Activated CD8-positive, alpha-beta memory T cell treated with anti-CD3 and anti-CD28 coated beads for 36 hours (primary cell): ENCODE measurements at regions not wholly inside any gene's neighbourhood (a gene's known extent, or its start where the extent isn't known, plus 50 kb on each side); places are given as distances from the start of the nearest gene placed in this dataset.

Experiments
- CTCF ChIA-PET: fragments of 350-600 bp; sonication (Branson Sonifier 250); formaldehyde crosslinking; loops from one replicate; lab custom pipeline; 2021; ENCODE audit warnings: antibody characterized with exemption; lab: Charles Lee
- POLR2A ChIA-PET: fragments of 350-600 bp; sonication (Branson Sonifier 250); formaldehyde crosslinking; loops from one replicate; lab custom pipeline; 2021; ENCODE audit warnings: antibody characterized with exemption; lab: Charles Lee

DNA sequence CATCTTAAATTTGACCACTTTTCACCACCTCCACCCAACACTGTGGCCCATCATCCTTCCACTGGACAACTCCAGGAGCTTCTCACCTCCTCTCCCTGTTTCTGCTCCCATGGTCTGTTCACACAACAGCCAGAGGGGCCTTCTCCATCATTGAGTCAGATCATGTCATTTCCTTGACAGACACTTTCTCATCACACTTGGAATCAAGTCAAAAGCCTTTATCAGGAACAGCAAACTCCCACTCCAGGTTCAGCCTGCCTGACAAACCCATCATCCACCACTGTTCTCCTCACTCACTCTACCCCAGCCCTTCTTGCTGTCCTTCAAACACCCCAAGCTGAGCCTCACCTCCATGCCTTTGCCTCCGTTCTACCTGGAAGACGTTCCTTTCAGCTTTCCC is 78.4 kb upstream of the ADRA1B start:
- POLR2A ChIA-PET: no interaction called here
- CTCF ChIA-PET: no interaction called here

DNA sequence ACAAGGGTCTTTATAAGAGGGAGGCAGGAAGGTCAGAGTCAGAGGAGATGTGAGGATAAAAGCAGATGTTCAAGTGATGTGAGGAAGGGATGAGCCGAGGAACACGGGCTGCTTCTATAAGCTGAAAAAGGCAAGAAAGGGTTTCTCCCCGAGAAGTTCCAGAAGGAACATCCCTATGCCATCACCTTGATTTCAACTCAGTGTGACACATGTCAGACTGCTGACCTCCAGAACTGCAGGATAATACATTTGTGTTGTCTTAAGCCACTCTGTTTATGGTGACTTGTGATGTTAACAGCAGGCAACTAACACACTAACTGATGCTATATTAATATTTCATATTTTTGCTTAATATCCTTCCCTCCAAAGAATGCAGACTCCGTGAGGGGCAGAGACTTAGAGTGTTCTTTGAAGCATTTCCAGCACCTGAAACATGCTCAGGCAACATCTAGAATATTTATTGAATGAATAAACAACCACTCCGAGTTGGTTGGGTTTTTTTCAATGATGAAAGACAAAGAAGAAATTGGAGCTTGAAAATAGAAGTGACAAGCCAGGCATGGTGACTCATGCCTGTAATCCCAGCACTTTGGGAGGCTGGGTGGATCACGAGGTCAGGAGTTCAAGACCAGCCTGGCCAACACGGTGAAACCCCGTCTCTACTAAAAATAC is 77.6 kb upstream of the ADRA1B start:
- CTCF ChIA-PET: no interaction called here
- POLR2A ChIA-PET: no interaction called here

DNA sequence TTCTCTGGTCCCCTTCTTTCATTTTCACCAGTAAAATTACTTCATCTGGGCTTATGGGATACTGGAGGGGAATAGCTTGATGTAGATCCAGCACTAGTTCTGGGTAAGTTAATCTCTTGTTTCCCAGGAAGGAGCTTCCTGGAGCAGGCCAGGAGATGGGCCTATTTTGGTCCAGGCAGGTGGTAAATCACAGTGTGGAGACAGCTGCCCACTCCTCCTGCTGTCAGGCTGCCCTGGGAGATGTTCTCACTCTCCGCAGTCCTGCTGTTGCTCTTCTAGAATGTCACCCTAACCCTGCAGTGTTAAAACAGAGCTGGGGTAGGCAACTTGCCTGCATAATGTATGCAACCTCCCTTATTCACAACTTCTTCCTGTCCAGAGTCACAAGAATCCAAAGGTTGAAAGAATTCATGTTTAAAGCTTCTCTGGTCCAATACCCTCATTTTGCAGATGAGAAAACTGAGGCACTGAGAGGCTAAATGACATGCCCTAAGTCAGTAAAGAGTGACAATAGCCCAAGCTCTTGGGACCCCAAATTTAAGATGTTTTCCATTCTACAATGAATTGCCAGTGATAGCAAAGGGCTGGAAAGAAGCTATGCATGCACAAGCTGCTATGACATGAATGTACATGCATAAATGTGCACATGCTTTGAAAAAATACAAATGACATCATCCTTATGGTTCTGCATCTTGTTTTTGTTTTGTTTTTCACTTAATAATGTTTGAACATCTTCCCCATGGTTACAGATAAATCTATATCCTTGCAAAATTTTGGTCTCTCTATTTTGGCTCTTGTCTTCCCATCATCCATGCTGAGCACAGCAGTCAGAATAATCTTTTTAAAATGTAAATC is 71.8 kb upstream of the ADRA1B start:
- ChIA-PET CTCF (no interaction called here), POLR2A (no interaction called here)

DNA sequence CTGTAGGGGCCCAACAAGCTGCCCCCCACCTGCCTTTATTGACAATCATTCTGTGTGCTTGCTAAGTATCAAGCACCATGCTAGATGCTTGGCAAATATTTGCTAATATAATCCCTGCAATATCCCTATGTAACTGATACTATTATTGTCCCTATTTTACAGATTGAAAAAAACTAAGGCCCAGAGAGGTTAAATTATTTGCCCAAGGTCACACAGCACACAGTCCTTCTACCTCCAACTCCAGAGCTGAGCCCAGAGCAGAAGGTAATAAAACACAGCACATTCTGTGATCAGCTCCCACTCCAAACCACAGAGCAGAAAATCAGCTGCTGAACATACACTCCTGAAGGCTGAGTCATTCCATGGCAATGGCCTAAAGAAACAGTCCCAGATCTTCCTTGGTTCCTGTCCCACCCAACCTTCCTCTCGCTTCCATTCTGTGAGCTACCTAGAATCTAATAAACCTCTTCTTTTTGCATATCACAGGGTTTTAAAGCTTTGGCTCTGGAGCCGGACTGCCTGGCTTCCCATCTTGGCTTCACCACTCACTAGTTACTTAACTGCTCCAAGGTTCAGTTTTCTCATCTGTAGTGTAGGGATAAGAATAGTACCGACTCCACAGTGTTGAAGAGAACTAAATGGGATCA is 66.7 kb upstream of the ADRA1B start:
- ChIA-PET CTCF (no interaction called here), POLR2A (no interaction called here)

DNA sequence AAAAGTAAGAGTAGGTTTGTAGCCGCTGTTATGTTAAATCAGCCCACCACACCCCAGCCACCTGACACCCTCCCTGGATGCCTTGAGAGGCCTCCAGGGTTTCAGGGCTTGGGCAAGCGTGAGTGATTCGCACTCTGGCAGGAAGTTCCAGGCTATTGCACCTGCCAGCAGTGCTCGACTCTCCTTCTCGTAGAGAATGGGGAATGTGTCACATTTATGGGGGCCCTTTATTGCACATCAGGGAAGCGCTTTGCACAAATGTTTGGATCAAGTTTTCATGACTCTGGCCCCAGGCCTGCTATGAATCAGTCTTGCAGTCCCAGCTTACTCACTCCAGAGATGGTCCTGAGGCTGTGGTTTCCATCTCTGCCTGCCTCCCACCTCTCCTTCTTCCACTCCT is 66.1 kb upstream of the ADRA1B start:
- ChIA-PET POLR2A (no interaction called here), CTCF (no interaction called here)

DNA sequence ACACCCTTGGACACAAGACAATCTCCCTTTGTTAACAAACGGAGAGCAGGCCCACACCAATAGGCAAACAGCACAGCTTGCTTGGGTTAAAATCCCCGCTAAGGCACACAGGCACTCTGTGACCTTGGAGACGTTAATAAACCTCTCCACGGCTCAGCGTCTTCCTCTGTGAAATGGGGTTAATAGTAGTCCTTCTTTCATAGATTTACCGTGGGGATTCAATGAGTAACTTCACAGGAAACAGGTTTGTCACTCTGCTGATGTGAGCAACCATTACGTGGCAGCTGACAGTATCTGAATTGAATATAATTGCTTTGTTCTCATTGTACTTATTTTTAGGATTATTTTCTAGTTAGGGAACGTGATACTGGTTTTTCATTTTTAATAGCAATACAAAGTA is 65.2 kb upstream of the ADRA1B start:
- POLR2A ChIA-PET: no interaction called here

DNA sequence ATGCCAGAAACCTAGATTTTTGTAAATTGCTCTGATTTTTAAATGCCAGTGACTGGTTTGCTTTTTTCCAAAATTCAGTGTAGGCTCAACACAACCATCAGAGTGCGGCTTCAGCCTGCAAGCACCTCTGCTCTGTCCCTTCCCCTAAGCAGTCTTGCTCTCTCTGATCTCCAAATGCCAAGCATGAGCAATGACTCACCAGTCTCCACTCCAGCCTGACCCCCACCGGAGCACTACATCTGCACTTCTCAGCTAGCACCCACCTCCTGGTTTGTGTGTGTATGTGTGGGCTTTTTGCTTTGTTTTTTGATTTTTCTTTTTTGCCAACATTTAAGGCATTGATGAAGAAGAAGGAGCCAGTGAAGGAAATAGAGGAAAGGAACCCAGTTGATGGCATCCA is 61.4 kb upstream of the ADRA1B start:
- POLR2A ChIA-PET: no interaction called here
- CTCF ChIA-PET: no interaction called here

More for the DNA sequence above, 65.2 kb upstream of the ADRA1B start:
- CTCF ChIA-PET: no interaction called here

DNA sequence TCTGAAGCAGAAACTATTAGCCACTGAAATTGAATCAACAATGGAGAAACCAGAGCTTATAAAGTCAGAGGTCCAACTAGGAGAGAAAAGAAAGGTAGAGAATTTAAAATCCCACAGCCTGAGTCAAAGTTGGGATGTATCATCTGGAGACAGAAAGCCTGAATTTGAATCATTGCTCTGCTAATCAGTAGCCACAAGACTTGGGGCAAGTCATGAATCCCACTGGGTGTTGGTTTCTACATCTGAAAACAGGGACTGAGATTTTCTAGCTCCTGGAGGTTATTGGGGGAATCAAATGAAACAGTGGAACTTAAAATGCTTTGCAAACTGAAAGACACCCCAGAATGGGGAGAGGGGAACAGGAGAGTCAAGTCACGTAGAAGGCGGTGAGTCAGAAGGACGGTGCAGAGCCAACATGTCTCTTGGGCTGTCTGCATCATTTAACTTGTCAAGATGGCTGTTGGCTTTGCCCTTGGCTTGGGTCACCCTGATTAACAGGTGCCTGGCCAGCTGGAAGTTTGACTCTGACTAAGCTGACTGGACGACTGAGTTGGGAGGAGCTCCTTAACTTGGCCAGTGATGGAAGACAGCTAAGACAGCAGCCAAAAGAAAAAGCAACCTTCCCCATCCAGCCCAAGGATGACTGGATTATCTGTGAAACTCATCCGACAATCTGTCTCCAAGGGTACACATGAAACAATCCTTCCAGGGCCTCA is 60.6 kb upstream of the ADRA1B start:
- POLR2A ChIA-PET: no interaction called here

DNA sequence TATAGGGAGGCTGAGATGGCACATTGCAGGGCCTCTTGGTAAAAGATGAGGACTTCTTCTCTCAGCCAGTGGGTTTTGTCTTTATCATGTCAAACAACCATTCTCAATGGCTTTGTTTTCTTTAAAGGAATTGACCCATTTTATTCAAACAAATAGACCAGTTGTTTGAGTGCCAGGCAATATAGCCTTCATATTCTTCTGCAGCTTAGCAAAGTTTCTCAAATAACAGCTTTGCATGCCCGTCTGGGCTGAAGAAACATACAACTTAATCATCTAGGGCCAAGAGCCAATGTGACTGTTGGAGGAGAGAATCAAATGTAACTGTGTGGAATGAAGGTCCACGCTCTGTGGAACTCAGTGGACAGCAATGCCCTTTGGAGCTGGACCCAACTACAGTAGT is 57.4 kb upstream of the ADRA1B start:
- CTCF ChIA-PET: no interaction called here
- POLR2A ChIA-PET: no interaction called here

More for the DNA sequence above, 60.6 kb upstream of the ADRA1B start:
- CTCF ChIA-PET: no interaction called here

DNA sequence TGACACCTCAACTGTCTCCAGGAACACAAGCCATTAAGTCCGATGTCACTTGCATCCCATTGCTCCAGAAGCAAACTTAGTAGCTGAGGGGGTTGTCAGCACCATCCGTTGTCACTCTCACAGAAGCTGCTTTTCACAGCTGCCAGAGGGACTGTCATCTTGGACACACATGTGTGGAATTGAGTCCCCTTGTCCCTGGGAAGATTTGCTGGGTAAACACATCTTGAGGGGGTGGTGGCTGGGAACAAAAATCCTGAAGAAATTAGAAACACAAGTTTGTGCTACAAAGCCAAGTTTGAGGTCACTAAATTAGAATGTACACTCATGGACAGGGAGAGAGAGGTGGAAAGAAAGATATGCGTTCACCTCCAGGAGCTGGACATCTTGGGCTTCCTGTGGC is 55.2 kb upstream of the ADRA1B start:
- POLR2A ChIA-PET: no interaction called here

DNA sequence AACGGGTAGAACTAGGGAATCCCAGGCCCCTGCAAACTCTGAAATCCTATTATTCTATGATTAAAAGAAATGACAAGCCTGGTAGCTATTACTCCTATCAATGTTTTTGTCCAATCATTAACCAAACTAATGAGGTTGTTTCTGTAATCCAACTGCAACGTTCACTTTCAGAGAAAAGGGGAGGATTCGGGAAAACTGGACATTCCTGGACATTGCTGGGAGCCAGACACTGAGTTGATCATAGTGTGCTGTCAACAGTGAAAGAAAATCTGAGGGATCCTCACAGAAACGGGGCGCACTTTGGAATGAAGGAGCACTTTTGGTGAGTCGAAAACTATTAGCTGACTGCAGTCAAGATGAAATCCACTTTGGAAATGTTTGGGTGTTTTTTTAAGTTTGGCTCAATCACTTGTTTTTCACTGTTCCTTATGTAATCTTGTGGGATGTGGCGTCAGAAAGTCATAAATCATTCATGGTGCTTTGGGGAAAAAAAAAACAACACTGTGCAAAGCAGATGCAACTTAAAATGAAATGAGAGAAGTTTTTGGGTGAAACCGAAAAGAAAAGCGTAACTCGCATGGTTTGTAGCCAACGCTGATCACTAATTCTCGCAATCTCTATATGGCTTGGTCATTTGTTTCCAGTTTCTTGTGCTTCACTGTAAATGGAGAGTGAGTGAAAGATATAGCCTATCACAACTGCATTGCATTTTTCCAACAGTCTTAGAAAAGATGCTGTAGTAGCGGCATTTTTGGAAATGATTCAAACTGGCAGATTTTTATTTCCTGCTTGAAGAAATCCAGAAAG is 51.2 kb upstream of the ADRA1B start:
- ChIA-PET POLR2A (interaction anchor here (0.7 kb wide), 1 partner anchor 1196 kb away, joined by 3 read pairs; no protein-coding TSS in a partner anchor), CTCF (no interaction called here)

More for the DNA sequence above, 55.2 kb upstream of the ADRA1B start:
- CTCF ChIA-PET: no interaction called here

DNA sequence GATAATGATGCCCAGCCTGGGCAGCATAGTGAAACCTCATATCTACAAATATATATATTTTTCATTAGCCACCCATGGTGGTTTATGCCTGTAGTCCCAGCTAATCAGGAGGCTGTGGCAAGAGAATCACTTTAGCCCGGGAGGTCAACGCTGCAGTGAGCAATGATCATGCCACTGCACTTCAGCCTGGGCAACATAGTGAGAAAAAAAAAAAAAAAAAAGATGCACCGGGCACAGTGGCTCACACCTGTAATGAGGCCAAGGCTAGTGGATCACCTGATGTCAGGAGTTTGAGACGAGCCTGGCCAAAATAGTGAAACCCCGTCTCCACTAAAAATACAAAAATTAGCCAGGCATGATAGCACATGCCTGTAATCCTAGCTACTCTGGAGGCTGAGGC is 50.2 kb upstream of the ADRA1B start:
- POLR2A ChIA-PET: no interaction called here
- CTCF ChIA-PET: no interaction called here
